ENCODE measurements at regions not wholly inside any gene's neighbourhood (a gene's known extent, or its start where the extent isn't known, plus 50 kb on each side); places are given as distances from the start of the nearest gene placed in this dataset.

DNA sequence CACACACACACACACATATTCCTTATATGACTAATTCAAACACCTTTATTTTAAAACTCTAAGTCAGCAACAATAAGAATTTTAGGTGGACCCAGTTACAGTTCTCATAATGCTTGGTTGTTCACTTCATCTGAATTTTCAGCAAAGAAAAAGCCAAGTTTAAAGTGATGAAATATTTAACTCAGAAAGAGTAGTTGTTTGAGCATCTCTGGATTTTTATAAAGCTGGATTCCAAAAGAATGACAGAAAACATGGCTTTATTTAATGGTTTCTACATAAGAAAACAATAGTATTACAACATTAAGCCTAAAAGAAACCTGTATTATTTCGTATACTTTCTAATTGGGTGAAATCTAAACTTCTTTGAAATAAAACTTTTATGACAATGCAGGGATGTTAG is 54.2 kb upstream of the ADAMTS5 start:
- intact Hi-C loops (cut with micrococcal nuclease; ENCODE audit: unreplicated experiment) = no loop called here
- H3K36me3 ChIP-seq (ENCODE audit: control insufficient read depth, insufficient read depth, low read length) = no peaks in the 10 kb centered on the region
- no peak overlapping the region for H3K4me3 Mint-ChIP-seq (ENCODE audit: unreplicated experiment)
- H3K9me3 Mint-ChIP-seq (ENCODE audit: unreplicated experiment) = no peaks in the 10 kb centered on the region
- H3K27me3 ChIP-seq (replicated peaks; ENCODE audit: control insufficient read depth, insufficient read depth, low read length) = no peaks in the 10 kb centered on the region
- TF ChIP-seq, protein P1, sequence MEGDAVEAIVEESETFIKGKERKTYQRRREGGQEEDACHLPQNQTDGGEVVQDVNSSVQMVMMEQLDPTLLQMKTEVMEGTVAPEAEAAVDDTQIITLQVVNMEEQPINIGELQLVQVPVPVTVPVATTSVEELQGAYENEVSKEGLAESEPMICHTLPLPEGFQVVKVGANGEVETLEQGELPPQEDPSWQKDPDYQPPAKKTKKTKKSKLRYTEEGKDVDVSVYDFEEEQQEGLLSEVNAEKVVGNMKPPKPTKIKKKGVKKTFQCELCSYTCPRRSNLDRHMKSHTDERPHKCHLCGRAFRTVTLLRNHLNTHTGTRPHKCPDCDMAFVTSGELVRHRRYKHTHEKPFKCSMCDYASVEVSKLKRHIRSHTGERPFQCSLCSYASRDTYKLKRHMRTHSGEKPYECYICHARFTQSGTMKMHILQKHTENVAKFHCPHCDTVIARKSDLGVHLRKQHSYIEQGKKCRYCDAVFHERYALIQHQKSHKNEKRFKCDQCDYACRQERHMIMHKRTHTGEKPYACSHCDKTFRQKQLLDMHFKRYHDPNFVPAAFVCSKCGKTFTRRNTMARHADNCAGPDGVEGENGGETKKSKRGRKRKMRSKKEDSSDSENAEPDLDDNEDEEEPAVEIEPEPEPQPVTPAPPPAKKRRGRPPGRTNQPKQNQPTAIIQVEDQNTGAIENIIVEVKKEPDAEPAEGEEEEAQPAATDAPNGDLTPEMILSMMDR (IDR thresholded peaks at IDR 0.05; ENCODE audit: insufficient read depth in 1 of 2, low read depth in 1 of 2, low read length in 1 of 2, severe bottlenecking in 1 of 2, unreplicated experiment in 1 of 2) = no peak
- DNase-seq = no peak
- no peaks in the 10 kb centered on the region for H3K4me1 ChIP-seq
- H3K36me3 Mint-ChIP-seq (ENCODE audit: insufficient read depth, unreplicated experiment) = no peaks in the 10 kb centered on the region
- H3K9me3 ChIP-seq = no peaks in the 10 kb centered on the region
- H3K4me1 Mint-ChIP-seq (ENCODE audit: low read depth, unreplicated experiment) = no peaks in the 10 kb centered on the region
- H3K4me3 ChIP-seq (ENCODE audit: low read depth, low read length) = no peak overlapping the region
- ChIA-PET CTCF (no interaction called here), POLR2A (no interaction called here)
- peaks cover 2% of the 10 kb centered on the region for H3K27me3 Mint-ChIP-seq (ENCODE audit: insufficient read depth, unreplicated experiment)
- no TSS peak for BruUV-seq (replicated peaks)
- H3K27ac Mint-ChIP-seq (ENCODE audit: unreplicated experiment) = no peak overlapping the region

DNA sequence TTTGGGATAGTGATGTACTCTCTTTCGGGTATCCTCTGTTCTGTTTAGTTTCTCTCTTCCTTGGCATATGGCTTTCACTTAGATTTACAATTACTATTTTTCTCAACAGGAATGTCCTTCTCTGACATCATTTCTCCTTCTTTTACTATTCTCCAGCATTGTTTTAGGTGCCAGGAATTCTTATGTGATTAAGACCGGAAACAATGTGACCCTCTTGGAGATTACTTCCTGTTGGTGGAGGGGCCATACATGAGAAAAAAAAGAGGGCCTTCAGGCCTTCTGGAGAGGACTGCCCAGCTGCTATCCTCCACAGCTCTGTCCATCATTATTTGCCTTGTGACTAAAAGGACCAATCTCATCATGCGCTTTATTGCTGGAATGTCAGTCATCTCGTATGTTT is 50.4 kb upstream of the ADAMTS5 start:
- intact Hi-C loops (cut with micrococcal nuclease; ENCODE audit: unreplicated experiment) = no loop called here
- Histone ChIP-seq H3K4me1 (no peaks in the 10 kb centered on the region), H3K4me3 (ENCODE audit: low read depth, low read length) (no peak overlapping the region), H3K9me3 (no peaks in the 10 kb centered on the region), H3K36me3 (ENCODE audit: control insufficient read depth, insufficient read depth, low read length) (no peaks in the 10 kb centered on the region), H3K27me3 (replicated peaks; ENCODE audit: control insufficient read depth, insufficient read depth, low read length) (no peaks in the 10 kb centered on the region)
- Mint-ChIP-seq H3K4me1 (ENCODE audit: low read depth, unreplicated experiment) (no peaks in the 10 kb centered on the region), H3K9me3 (ENCODE audit: unreplicated experiment) (no peaks in the 10 kb centered on the region), H3K27me3 (ENCODE audit: insufficient read depth, unreplicated experiment) (peaks cover 2% of the 10 kb centered on the region), H3K4me3 (ENCODE audit: unreplicated experiment) (no peak overlapping the region), H3K27ac (ENCODE audit: unreplicated experiment) (no peak overlapping the region), H3K36me3 (ENCODE audit: insufficient read depth, unreplicated experiment) (no peaks in the 10 kb centered on the region)
- TF ChIP-seq, protein P1 (IDR thresholded peaks at IDR 0.05; ENCODE audit: insufficient read depth in 1 of 2, low read depth in 1 of 2, low read length in 1 of 2, severe bottlenecking in 1 of 2, unreplicated experiment in 1 of 2) = no peak
- no TSS peak for BruUV-seq (replicated peaks)
- ChIA-PET POLR2A (no interaction called here), CTCF (no interaction called here)
- DNase-seq = no peak

All from Caco-2 (cell line).